ENCODE measurements at regions not wholly inside any gene's neighbourhood (a gene's known extent, or its start where the extent isn't known, plus 50 kb on each side); places are given as distances from the start of the nearest gene placed in this dataset.

DNA sequence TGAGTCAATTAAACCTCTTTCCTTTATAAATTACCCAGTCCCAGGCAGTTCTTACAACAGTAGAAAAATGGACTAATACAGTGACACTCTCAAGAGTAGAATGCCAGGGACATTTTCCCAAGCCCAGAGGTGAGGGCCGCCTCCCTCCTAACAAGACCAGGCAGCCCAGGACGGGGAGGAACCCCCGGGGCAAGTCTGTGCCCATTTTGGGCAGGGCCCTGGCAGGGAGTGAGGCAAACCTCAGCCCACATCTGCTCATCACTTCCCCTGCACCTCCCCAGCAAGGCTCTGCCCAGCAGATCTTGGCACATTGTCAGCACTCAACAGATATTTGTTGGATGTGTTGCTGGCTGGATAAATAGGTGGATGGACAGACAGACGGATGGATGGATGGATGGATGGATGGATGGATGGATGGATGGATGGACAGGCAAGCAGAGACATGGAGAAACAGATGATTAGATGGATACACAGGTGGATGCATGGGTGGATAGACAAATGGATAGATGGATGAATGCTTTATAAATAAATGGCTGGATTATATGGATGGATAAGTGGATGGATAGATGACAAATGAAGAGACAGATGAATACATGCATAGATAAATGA, 271.3 kb downstream of the PARN start:
- Histone ChIP-seq H3K27ac (replicated peaks in 1 of 4) (no peak overlapping the region), H3K9me3 (no peaks in the 10 kb centered on the region), H3K27me3 (no peaks in the 10 kb centered on the region), H3K36me3 (no peaks in the 10 kb centered on the region), H3K4me3 (no peak overlapping the region), H3K4me1 (peaks cover 0 to 26% (median 20%) of the 10 kb centered on the region in 4 donors)
- WGBS = 53% methylated on average over 4 of the region's 4 CpGs
- no peak for DNase-seq (ENCODE audit: extremely low spot score)
- TF ChIP-seq POLR2AphosphoS5 (IDR thresholded peaks at IDR 0.05) (no peak), POLR2A (IDR thresholded peaks at IDR 0.05; ENCODE audit: low read depth) (no peak), EP300 (IDR thresholded peaks at IDR 0.05) (no peak)
- TF ChIP-seq, protein P1, sequence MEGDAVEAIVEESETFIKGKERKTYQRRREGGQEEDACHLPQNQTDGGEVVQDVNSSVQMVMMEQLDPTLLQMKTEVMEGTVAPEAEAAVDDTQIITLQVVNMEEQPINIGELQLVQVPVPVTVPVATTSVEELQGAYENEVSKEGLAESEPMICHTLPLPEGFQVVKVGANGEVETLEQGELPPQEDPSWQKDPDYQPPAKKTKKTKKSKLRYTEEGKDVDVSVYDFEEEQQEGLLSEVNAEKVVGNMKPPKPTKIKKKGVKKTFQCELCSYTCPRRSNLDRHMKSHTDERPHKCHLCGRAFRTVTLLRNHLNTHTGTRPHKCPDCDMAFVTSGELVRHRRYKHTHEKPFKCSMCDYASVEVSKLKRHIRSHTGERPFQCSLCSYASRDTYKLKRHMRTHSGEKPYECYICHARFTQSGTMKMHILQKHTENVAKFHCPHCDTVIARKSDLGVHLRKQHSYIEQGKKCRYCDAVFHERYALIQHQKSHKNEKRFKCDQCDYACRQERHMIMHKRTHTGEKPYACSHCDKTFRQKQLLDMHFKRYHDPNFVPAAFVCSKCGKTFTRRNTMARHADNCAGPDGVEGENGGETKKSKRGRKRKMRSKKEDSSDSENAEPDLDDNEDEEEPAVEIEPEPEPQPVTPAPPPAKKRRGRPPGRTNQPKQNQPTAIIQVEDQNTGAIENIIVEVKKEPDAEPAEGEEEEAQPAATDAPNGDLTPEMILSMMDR (IDR thresholded peaks at IDR 0.05) = no peak
- intact Hi-C loops (cut with DNase I) = no loop called here

GRCh38 chr16:14357328-14357727, 272.7 kb downstream of the PARN start:
- no peak overlapping the region for H3K4me3 ChIP-seq
- no peaks in the 10 kb centered on the region for H3K9me3 ChIP-seq
- H3K27me3 ChIP-seq = no peaks in the 10 kb centered on the region
- H3K36me3 ChIP-seq = no peaks in the 10 kb centered on the region
- peaks cover 0 to 12% (median 9%) of the 10 kb centered on the region in 4 donors for H3K4me1 ChIP-seq
- no peak overlapping the region for H3K27ac ChIP-seq (replicated peaks in 1 of 4)
- intact Hi-C loops (cut with DNase I) = no loop called here
- 86% methylated on average over 5 of the region's 6 CpGs for WGBS
- DNase-seq (ENCODE audit: extremely low spot score) = no peak
- TF ChIP-seq POLR2AphosphoS5 (IDR thresholded peaks at IDR 0.05) = no peak
- TF ChIP-seq, protein P1 (IDR thresholded peaks at IDR 0.05) = no peak
- no peak for TF ChIP-seq EP300 (IDR thresholded peaks at IDR 0.05)
- TF ChIP-seq POLR2A (IDR thresholded peaks at IDR 0.05; ENCODE audit: low read depth) = no peak

DNA sequence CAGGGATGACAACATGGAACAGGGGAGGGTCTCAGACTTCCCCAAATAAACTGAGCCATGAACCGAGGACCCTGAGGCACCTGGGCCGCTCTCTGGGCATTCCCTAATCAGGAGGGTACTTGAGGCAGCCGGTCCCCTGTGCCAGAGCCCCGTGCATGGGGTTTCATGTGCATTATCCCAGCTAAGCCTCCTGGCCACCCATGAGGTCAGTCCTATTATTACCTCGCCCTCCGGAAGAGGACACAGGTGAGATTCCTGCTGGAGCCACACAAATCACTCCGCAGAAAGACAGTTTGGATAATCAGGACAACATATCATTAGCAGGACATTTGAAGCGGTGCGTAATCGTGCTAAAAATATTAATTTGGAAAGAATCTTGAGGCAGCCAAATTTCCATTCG, 274.0 kb downstream of the PARN start:
- Histone ChIP-seq H3K4me1 (peaks cover 0 to 9% (median 5%) of the 10 kb centered on the region in 4 donors), H3K27ac (replicated peaks in 1 of 4) (no peak overlapping the region), H3K9me3 (no peaks in the 10 kb centered on the region), H3K27me3 (no peaks in the 10 kb centered on the region), H3K4me3 (no peak overlapping the region), H3K36me3 (no peaks in the 10 kb centered on the region)
- DNase-seq (ENCODE audit: extremely low spot score) = no peak
- TF ChIP-seq POLR2A (IDR thresholded peaks at IDR 0.05; ENCODE audit: low read depth) (no peak), POLR2AphosphoS5 (IDR thresholded peaks at IDR 0.05) (no peak), EP300 (IDR thresholded peaks at IDR 0.05) (no peak)
- TF ChIP-seq, protein P1 (IDR thresholded peaks at IDR 0.05) = no peak
- intact Hi-C loops (cut with DNase I) = no loop called here
- WGBS = 85% methylated on average over 9 of the region's 11 CpGs

- no peak overlapping the region for H3K4me3 ChIP-seq
- 54% methylated on average over 10 of the region's 10 CpGs for WGBS
- no peaks in the 10 kb centered on the region for H3K27me3 ChIP-seq
- TF ChIP-seq EP300 (IDR thresholded peaks at IDR 0.05) = no peak
- no peak for TF ChIP-seq POLR2AphosphoS5 (IDR thresholded peaks at IDR 0.05)
- no peak for TF ChIP-seq POLR2A (IDR thresholded peaks at IDR 0.05; ENCODE audit: low read depth)
- TF ChIP-seq, protein P1 (IDR thresholded peaks at IDR 0.05) = no peak
- H3K36me3 ChIP-seq = no peaks in the 10 kb centered on the region
- intact Hi-C loops (cut with DNase I) = no loop called here
- DNase-seq (ENCODE audit: extremely low spot score) = no peak
- H3K4me1 ChIP-seq = peaks cover 0 to 9% (median 5%) of the 10 kb centered on the region in 4 donors
- no peak overlapping the region for H3K27ac ChIP-seq (replicated peaks in 1 of 4)
- no peaks in the 10 kb centered on the region for H3K9me3 ChIP-seq
These were observed 275.3 kb downstream of the PARN start for GRCh38 chr16:14354561-14355351.
